Endometrium (tissue), 2 donors: ENCODE measurements at regions not wholly inside any gene's neighbourhood (a gene's known extent, or its start where the extent isn't known, plus 50 kb on each side); places are given as distances from the start of the nearest gene placed in this dataset.

Source experiments
- FAIRE-seq: peaks from 2 replicates; lab custom pipeline; 2012; peaks lifted over from hg19 to GRCh38; lab: Jason Lieb, UNC
- donor health status: control.
- donor health status: control.

DNA sequence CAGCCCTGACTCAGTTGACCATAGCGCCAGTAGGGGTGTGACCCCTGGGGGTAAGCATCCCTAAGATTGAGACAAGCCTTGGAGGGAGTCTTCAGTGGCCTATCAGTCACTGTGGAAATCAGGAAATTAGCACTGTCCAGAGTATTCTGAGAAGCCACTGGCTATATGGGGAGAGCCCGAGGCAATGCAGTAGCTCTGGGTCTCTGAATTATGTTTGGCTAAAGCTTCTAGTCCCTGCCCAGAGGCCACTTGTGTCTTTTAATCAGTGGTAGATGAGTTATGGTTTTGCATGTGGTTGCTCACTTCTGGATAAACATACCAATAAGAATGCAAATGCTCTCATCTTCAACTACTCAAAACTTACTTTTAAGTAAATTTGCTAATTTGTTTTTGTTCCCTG lies 100.6 kb upstream of the TOX3 start:
- FAIRE-seq, result no peak

GRCh38 chr16:52643006-52643405 lies 96.1 kb upstream of the TOX3 start:
- no peak for FAIRE-seq

- FAIRE-seq, result no peak
Observed at GRCh38 chr16:52634528-52634927, 87.6 kb upstream of the TOX3 start.

DNA sequence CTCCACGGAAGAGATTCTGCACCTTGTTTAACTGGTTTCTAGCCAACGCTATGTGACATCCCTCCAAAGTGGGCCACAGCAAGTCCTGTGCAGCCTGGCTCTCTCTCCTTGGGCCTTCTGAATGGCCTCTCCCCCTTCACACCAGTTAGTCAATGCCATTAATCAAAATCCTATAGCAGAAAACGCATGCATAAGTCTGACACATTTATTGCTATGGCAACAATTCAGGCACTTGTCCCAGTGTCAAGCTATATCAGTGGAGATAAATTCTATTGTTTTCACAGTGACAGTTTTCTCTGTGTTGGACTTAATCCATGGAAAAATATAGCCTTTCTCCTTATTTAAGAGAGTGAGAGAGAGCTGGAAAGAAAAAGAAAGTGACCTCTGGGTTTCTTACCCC lies 87.2 kb upstream of the TOX3 start:
- FAIRE-seq, result no peak

GRCh38 chr16:52633230-52633629 lies 86.3 kb upstream of the TOX3 start:
- FAIRE-seq, result no peak

GRCh38 chr16:52631711-52632110 lies 84.8 kb upstream of the TOX3 start:
- FAIRE-seq, result no peak

- FAIRE-seq, result no peak
Observed at GRCh38 chr16:52630711-52631110, 83.8 kb upstream of the TOX3 start.

DNA sequence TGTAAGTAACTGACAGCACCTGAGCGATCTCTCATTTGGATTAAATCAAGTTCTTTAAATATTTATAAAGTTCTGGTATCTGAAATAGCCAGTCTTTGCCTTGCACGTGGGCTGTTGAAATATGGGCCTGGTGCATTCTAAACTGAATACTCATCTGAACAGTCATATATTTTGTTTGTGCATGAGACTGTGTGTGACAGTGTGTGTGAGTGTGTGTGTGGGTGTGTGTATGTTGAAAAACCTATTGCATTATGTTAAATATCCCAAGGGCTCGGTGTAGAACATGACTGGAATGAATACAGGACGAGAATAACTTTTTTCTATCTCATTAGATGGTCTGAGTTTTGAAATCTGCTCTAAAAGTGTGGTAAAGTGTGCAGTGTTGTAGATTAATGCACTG lies 82.4 kb upstream of the TOX3 start:
- FAIRE-seq, result no peak

GRCh38 chr16:52624891-52625290 lies 77.9 kb upstream of the TOX3 start:
- FAIRE-seq, result no peak

GRCh38 chr16:52621651-52622050 lies 74.7 kb upstream of the TOX3 start:
- FAIRE-seq, result no peak

- no peak for FAIRE-seq
Observed at GRCh38 chr16:52618753-52619497, 72.0 kb upstream of the TOX3 start.

- no peak for FAIRE-seq
Observed at GRCh38 chr16:52617591-52617990, 70.6 kb upstream of the TOX3 start.

GRCh38 chr16:52613508-52613907 lies 66.6 kb upstream of the TOX3 start:
- FAIRE-seq, result no peak

DNA sequence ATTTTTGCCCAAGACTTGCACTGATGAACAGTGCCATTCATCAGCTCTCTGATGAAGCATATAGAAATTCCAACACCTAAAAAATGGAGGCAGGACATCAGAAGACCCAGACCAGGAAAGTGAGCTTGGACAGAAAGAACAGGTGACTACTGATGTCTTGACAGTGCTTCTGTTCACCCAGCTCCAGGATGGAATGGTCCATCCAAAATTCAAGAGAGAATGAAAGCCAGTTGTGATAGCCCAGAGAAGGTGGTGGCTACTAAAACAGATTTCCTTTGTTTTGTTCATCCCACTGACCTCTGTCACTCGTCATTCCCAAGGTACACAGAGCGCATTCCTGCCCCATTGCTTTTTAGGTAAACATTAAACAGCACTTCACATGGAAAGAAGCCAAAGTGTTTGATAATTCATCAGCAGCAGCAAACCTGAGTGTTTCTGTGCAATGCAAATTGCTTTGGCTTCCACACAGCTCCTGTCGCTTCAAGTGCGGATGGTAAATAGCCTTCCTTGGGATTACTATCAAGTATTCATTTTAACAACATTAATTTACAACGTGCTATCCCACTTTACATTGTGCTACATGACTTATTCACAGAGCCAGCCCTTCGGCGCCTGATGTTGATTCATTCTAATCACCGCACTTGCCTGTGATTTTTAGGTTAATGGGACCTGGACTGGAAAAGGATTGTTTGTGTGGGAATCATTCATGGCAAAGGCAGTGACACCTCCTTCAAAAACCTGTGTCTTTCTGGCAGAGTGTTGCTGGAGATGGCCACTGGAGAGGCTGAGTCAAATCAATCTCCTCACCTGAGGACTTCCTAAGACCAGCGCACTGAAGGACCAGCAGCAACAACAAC lies 65.1 kb upstream of the TOX3 start:
- no peak for FAIRE-seq

- no peak for FAIRE-seq
Observed at GRCh38 chr16:52603015-52603414, 56.1 kb upstream of the TOX3 start.

GRCh38 chr16:52597772-52598483 lies 51.0 kb upstream of the TOX3 start:
- FAIRE-seq, result no peak

- FAIRE-seq, result peak; percentile 89
Observed at GRCh38 chr16:52597073-52597771, 50.3 kb upstream of the TOX3 start.
